GM21360 (cell line): ENCODE measurements at regions not wholly inside any gene's neighbourhood (a gene's known extent, or its start where the extent isn't known, plus 50 kb on each side); places are given as distances from the start of the nearest gene placed in this dataset.

Source experiments
- ATAC-seq: cut with Tn5 transposase; IDR thresholded peaks from one replicate; pipeline ENCODE4 v1.9.1; 2021; ENCODE audit warnings: mild to moderate bottlenecking, moderate library complexity; ENCODE audit not compliant: unreplicated experiment

DNA sequence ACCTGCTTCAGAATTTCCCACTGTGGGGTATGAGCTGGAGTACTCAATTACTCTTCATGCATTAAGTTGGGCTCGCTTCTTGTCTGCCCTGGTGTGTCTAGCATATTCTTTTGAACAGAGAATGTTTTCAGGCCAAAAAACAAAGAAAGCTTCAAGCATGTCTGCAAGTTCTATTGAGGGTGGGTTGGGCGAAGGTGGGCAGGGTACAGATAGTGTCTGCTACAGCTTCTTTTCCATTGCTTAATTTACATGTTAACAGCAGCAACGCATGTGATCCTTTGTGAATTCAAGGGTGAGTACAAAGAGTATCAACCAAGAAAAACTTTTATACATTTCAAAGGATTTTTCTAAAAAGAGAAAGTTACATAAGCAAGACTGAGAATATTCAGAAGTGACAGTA lies 406.5 kb downstream of the IRS2 start:
- no peak for ATAC-seq

DNA sequence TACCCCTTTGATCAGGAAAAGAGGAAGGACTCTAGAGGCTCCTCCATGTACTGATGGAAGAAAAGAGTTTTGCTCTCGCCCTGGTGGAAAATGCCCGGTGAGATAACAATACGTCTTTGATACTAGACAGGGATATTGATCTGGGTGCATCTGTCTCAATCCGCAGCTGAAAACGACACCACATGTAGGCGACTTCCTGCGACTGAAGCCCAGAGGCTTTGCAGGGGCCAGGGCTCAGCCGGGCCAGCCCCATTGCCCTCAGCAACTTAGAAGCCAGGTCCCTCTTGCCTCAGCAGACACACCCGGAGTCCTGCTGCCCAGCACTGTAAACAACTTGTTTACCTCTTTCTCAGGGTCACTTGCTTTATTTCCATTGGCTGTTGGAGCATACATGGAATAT lies 409.4 kb downstream of the IRS2 start:
- no peak for ATAC-seq

GRCh38 chr13:109374609-109375200 lies 411.7 kb downstream of the IRS2 start:
- no peak for ATAC-seq

DNA sequence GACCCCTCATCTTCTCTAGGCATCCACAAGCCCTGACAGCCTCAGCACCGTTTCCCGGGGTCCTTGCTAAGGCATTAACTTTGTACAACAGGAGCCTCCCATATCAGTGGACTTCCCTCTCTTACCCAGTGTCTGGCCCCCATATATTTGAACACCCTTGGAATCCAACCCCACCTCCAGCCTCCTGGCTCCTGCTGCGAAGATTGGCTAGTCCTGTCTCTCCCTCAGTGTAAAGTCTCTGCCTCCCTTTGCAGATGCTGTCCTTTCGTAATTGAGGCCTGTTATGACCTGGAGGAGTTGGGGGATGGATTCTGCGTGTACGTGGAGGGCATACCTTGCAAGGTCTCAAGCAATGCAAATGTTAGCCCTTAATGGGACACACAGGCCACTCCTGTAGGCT lies 413.7 kb downstream of the IRS2 start:
- ATAC-seq = no peak

- no peak for ATAC-seq
Measured at GRCh38 chr13:109371066-109371465, 415.3 kb downstream of the IRS2 start.

DNA sequence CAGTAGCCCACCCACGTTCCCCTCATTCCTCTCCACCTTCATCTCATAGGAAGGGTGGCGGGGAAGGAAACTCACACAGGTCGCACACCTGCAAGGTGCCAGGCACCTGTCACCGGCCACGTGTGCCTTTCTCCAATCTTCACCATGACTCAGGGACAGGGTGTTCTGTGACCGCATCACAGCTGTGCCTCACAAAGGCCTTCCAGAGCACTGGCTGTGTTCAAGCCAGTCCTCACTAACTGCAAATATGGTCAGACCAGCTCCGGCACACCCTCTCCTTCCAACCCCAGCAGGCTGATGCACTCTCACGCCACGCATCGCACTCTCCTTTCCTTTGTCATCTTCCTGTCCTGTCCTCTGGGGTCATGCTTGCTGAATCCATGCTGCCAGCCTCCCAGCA lies 415.9 kb downstream of the IRS2 start:
- ATAC-seq = no peak

DNA sequence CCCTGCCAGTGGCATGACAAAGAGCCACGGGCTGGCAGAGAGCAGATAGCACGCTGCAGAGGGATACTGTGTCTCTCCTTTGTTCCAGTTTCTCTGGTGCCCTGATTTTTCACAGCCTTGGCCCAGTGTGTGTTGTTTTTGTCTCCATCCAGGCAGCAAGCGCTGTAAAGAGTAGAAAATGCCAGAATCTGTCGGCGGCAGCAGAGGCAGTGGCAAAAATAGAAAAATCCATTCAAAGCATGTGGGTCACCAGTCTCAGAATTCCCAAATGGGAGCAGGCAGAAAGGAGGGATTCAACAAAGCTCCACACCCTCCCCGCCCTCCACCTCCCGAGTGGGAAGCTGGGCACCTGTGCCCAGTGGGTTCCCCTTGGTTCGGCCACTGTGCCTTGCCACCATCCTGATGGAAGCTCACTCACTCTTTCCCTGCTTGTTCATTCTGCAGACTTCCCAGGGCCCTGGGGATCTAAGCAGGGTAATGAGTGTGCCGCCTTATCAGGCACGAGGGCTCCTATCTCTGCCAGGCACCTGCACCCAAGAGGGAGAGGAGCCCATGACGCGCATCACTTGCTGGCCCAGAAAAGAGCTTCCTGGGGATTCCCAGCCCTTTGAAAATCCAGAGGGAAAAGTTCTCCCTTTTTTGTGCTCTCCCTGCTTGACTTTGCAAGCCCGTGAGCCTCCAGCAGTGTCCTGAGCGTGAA lies 416.9 kb downstream of the IRS2 start:
- no peak for ATAC-seq

DNA sequence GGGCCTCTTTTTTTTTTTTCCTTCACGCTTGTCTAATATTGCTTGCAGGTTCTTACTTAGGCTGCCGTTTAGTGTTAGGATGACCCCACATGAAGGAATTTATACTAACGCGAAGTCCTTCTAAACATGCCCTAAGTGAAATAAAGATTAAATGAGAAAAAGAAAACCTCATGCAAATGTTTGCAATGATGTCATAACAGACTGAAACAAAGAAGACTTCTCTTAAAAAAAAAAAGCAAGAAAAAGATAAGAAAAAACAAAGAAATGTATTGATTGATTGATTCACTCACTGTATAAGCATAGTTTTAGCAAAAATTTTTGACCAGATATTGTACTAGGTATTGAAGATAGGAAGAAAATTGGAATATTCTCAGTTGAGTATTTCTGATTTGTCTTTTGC lies 418.2 kb downstream of the IRS2 start:
- no peak for ATAC-seq

DNA sequence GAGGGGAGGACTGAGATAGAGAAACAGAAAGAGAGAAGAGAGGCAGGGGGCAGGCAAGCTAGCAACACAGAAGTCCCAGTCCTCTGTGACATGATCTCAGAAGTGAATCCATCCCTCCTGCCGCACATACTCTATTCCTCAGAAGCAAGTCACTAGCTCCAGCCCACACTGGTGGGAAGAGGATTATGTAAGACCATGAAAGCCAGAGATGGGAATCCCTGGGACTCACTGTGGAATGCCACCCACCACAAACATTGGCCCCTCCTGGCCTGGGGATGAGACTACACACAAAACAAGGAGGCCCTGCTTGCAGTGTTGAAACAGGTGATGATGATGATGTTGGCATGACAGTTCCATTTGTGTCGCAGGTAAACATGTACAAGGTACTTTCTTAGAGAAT lies 419.9 kb downstream of the IRS2 start:
- ATAC-seq = no peak

GRCh38 chr13:109363431-109363830 lies 423.0 kb downstream of the IRS2 start:
- ATAC-seq = no peak

GRCh38 chr13:109362616-109363015 lies 423.8 kb downstream of the IRS2 start:
- no peak for ATAC-seq

GRCh38 chr13:109361562-109362289 lies 424.7 kb downstream of the IRS2 start:
- ATAC-seq = no peak

DNA sequence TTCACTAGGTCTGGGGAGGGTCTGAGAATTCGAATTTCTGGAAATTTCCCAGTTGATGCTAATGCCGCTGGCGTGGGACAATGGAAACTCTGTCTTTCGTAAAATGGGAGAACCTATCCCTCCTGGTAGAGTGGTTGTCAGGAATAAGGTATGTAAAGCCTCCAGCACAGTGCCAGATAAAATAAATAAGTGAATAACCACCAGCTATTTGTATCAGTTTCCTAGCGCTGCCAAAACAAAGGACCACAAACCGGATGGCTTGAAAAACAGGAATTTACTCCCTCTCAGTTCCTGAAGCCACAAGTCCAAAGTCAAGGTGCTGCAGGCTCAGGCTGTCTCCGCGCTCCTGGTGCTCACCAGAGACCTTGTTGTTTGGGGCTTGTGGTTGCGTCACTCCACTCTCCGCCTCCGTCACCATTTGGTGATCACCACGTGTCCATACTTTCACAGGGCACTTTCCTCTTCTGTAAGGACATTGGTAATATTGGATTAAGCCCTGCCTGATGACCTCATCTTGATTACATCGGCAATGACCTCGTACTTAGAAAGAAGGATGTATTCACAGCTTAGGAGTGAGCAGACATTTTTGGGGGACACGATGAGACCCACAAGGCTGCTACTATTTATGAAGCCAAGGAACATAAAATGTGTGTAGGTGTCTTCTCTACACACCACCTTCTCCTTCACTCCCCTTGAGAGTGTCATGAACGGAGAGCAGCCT lies 428.5 kb downstream of the IRS2 start:
- no peak for ATAC-seq

DNA sequence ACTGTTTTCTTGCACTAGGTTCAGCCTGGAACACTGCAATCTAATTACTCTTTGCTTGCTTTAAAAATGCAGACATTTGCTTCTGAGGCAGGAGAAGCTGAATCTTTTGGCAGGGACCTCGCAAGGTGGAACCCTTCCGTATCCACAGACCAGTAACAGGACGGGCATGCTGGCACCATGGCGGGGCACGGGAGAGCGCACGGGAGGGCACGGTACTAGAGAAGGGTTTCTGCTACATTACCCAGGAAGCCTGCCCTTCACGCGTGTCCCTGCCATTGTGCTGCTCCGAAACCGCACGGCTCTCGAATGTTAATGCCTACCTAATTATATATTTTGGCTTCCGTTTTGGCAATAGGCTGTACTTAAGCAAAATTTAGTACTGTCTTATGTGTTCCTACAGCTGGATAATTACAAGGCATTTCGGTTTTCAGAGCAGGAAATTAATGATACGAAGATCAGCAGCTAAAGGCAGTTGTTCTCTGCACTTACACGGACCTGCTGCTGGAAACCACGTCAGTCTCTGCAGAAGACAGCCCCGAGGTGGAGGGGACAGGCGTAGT lies 430.4 kb downstream of the IRS2 start:
- ATAC-seq = no peak

DNA sequence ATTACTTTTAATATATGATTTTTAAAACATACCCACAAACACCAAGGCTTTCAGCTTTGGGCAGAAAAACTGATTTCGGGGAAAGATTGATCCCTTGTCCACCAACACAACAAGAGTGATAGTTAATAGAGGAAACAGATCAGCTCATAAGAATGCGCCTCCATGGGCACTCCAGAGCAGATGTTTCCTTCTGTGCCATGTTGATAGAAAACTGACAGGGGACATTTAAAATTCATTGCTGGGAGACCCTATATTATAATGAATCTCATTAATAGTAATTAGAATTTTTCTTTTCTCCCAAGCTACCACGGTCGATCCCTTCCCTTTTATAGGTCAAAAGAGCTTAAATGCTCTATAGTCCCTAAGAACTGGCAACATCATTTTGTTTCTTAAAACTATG lies 431.2 kb downstream of the IRS2 start:
- no peak for ATAC-seq

DNA sequence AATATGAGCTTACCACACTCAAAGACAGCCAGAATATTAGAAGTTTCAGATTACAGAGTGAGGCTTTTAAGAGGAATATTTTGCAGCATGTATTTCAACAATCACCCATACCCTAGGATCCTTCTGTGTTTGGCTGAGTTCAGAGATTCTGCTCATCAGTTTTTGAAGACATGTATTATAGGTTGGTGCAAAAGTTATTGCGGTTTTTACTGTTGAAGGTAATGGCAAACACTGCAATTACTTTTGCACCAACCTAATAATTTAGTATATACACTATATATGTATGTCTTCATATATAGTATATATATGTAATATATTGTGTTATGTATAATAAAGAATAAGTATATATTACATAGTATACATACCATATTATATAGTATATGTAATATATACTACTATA lies 435.1 kb downstream of the IRS2 start:
- no peak for ATAC-seq

DNA sequence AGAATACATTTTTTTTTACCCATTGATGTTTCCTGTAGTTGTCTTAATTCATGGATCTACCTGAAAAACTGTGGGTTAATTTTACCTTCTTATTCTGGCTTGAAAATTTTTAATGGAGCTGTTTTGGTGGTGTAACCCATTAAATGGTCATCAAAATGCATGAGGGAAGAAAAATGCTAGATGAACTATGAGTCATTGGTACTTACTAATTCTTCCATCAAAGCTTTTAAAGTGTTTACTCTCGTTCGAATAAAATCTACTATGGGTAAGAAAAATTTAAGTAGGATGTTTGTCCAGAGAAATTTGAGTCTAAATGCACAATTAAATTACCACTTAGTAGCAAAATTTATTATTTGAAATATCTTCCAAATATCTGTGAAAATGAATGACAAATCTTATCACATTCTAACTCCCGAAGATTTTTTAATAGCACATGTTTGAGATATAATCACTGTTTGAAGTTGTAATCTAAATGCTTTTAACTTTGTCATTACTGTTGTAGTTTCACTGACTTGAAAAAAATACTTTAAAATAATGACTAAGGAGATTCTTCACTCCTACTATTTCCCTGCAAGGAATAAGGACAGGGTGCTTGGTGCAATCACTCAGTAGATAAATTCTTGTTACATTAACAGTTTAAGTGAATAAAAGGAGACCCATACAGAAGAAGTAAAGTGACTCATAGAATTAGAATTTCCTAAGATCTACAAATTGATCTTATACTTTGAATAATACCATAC lies 437.7 kb downstream of the IRS2 start:
- no peak for ATAC-seq

GRCh38 chr13:109346060-109346459 lies 440.3 kb downstream of the IRS2 start:
- ATAC-seq = no peak

GRCh38 chr13:109345433-109345941 lies 440.9 kb downstream of the IRS2 start:
- ATAC-seq = no peak

GRCh38 chr13:109344552-109345157 lies 441.7 kb downstream of the IRS2 start:
- ATAC-seq = no peak
